Fibroblast of lung (primary cell): ENCODE measurements at regions not wholly inside any gene's neighbourhood (a gene's known extent, or its start where the extent isn't known, plus 50 kb on each side); places are given as distances from the start of the nearest gene placed in this dataset.

Experiments used
- EZH2 ChIP-seq: IDR thresholded peaks from 2 replicates; pipeline ENCODE4 v1.5.1; 2012; ENCODE audit warnings: low read length, control low read depth, mild to moderate bottlenecking; ENCODE audit errors: missing control alignments
- TF ChIP-seq, protein P1 (sequence below), 2 donors: IDR thresholded peaks in 1 of 2; conservative IDR thresholded peaks in 1 of 2; 1 replicate in 1 of 2; 2 replicates in 1 of 2; pipeline ENCODE4 v1.5.1; 2011 to 2012; ENCODE audit warnings: low read length in 2 of 2, control low read depth in 1 of 2, inconsistent platforms in 1 of 2, low read depth in 1 of 2, mild to moderate bottlenecking in 1 of 2

DNA sequence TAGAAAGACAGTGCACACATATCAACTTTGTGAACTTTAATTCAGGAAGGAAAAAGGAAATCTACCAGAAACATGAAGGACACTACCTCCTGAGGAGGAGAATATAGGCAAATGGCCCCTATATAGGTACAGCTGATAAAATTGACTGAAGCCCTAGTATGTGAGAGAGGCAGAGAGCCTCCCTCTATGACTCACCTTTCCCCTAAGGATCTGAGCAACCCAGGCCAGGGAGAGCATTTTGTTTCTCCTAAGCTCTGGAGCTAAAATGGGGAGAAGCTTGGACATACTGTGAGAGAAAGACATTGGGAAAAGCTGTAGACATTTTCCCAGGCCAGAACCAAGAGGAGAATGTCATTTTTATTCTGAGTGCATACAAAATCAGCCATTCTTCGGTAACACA lies 303.5 kb downstream of the AHR start:
- TF ChIP-seq, protein P1, sequence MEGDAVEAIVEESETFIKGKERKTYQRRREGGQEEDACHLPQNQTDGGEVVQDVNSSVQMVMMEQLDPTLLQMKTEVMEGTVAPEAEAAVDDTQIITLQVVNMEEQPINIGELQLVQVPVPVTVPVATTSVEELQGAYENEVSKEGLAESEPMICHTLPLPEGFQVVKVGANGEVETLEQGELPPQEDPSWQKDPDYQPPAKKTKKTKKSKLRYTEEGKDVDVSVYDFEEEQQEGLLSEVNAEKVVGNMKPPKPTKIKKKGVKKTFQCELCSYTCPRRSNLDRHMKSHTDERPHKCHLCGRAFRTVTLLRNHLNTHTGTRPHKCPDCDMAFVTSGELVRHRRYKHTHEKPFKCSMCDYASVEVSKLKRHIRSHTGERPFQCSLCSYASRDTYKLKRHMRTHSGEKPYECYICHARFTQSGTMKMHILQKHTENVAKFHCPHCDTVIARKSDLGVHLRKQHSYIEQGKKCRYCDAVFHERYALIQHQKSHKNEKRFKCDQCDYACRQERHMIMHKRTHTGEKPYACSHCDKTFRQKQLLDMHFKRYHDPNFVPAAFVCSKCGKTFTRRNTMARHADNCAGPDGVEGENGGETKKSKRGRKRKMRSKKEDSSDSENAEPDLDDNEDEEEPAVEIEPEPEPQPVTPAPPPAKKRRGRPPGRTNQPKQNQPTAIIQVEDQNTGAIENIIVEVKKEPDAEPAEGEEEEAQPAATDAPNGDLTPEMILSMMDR (conservative IDR thresholded peaks at IDR 0.05 in 1 of 2, IDR thresholded peaks at IDR 0.05 in 1 of 2; ENCODE audit: low read depth in 1 of 2, low read length in 2 of 2) = no peak
- TF ChIP-seq EZH2 = no peak
